ENCODE measurements at regions not wholly inside any gene's neighbourhood (a gene's known extent, or its start where the extent isn't known, plus 50 kb on each side); places are given as distances from the start of the nearest gene placed in this dataset.
A peak's percentile ranks its signal among the peaks of the same experiment; 100 is the strongest.
"Not testable (repeated sequence)": the region's sequence is repeated elsewhere in the genome, so short reads cannot be mapped to it uniquely, and the experiment has no call there.

DNA sequence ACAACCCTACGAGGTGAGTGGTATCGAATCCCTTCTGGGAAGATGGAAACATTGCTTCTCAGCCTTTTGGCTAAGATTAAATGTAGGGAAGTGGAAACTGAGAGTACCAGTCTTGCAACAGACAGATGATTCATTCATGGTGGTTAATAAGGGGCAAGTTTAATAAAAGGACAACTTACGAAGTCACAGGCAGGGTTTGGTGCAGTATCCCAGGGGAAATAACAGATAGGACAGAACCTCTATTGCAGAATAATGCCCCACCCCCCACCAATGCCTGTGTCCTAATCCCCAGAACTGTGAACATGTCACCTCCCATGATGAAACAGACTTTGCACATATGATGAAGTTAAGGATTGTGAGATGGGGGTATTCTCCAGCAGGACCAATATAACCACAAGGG, 212.5 kb downstream of the TBX5 start:
- no peak for DNase-seq (ENCODE audit: low read depth)

DNA sequence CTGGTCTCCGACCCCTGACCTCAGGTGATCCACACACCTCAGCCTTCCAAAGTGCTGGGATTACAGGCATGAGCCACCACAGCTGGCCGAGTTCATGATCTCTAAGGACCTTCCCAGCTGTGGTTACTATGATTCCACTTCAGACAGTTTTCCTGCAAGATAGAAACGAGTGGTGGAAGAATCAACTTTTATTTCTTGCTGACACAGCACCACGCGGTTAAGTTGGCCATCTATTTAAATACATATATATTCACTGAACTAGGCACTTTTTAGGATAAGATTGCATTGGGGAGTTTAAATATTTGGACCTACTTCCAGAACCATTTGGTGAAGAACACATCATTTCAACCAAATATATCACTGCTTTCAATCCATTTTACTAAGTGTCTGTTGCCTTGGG, 213.4 kb downstream of the TBX5 start:
- DNase-seq (ENCODE audit: low read depth) = no peak

DNA sequence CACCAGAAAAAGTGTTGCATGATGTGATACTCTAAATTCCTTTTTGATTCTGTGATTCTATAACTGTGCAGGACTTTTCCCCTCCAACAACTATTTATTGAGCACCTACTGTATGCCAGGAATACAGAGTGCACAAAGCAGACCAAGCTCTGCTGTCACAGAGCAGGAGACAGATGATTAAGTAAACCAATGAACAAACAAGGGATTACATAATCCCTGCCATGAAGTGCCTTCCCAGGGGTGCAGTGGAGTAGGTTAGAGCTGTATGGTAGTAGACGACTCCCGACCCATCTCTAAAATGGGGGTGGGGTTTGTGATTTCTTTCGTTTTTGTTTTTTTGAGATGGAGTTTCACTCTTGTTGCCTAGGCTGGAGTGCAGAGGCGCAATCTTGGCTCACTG, 213.9 kb downstream of the TBX5 start:
- DNase-seq (ENCODE audit: low read depth) = no peak

DNA sequence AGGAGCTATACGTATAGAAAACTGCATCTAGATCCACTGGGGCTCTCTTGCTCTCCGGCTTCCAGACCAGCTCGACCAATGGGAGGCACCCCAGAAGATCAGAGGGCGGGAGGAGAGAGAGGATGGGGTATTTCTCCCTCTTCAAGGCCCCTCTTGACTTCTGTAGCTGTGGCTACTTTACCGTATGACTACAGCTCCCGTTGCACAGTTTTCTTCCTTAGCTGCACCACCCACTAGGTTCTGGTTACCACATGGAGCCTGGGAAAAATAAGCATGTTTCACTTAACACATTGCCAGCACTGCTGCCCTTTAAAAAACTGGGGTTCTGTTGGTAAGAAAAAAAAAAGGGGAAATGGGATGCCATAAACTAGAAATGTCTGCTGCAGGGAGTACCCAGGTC, 214.4 kb downstream of the TBX5 start:
- DNase-seq (ENCODE audit: low read depth) = no peak

DNA sequence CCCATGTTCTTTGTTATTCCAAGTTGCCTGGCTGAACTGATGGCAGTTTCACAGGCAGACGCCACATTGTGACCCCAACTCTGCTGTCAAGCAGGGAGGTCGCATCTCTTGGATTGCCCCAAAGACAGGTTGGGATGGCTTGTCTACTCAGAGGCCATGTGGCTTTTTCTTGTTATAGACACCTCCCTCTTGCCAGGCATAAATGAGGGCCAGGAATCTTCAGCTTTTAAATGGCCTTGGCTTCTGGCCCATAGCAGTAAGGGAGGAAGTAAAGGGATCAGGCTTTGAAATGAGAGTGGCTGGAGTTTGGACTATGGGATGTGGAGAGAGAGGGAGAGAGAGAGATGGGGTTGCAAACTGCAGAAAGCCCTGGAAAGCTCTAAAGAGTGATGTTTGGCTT, 215.0 kb downstream of the TBX5 start:
- DNase-seq (ENCODE audit: low read depth) = no peak

DNA sequence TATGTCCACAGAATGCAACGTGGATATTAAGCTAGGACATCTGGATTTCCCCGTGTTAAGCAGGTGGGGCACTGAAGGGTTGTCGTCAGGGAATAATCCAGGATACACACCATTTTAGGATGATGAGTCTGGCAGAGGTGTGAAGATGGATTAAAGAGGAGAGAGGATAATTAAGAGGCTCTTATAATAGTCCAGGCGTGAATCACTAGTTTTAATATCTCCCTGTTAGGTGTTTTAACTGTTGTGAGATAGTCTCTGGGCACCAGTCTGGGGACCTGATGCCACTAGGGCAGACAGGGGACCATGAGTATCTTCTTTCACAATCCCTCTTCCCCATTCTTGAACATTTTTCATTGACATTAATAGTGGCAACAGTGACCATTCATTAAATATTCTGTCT, 216.7 kb downstream of the TBX5 start:
- no peak for DNase-seq (ENCODE audit: low read depth)

DNA sequence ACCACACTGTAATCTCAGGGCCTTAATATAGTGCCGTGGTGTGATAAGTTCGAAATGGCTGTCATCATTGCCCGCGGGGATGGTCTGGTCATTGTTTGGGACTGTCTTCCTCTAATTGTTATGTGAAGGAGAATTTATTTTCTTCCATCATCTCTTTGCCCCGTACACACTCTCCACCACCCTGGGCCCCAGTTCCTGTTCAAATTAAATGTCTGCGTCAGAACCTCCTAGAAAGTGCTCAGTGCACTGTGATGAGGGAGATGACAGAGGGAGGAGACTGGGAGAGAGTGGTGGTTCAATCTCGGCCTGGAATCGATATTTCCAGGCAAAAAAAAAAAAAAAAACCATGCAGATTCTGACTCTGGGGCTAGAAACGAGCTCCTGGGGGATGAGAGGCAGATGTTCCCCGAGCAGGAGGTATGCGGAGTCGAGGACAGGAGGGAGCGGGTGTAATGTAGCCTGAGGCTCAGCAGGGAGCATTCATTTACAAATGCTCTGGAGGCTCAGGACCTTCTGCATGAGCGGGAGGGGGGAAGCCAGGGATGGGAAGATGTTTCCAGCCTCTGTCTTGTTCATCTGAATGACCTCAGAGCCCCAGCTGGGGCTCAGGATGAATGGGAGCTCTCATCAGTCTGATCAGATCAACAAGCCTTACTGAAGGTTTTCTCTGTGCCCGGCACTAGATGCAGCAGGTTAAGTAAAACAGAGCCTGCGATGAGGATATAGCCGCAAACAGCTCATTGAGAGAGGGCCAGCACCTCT, 219.5 kb downstream of the TBX5 start:
- DNase-seq (ENCODE audit: low read depth) = no peak

- DNase-seq (ENCODE audit: low read depth) = no peak
These were observed 218.9 kb upstream of the RBM19 start for GRCh38 chr12:114185036-114185435.

GRCh38 chr12:114174326-114174725, 208.2 kb upstream of the RBM19 start:
- no peak for DNase-seq (ENCODE audit: low read depth)

DNA sequence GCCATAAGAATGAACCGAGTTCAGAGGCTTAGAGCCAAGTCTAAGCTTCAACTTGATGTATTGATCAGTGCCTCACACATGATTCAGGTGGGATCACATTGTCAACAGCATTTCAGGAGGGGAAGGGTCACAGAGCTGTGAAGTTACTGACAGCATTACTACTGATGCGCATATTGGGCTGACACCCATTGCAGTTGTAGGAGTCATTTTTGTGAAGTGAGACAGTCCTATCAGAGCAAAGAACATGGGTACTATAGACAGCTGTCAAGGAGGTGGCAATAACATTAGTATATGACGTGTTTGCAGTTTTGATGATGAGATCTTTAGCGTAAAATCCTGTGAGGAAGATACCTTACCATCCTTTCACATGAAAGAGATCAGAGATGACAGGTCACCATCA, 206.0 kb upstream of the RBM19 start:
- DNase-seq (ENCODE audit: low read depth) = no peak

- DNase-seq (ENCODE audit: low read depth) = no peak
These were observed 201.9 kb upstream of the RBM19 start for GRCh38 chr12:114168061-114168460.

DNA sequence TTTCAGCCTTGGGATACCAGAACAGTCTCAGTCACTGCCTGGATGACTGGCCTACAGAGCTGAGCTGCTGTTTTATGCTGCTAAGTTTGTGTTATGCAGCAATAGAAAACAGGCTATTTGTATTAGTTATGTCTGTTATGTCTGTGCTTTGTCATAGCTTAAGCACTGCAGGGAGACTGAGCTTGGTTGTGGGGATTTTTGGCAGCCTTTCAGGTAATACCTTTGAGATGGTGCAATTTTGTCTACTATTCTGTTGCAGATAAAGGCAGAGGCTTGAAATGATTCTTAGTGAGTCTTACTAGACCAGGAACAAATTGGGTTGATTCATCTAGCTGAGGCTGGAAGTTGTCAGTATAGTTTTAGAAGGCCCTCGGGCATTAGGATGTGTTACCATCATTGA, 201.3 kb upstream of the RBM19 start:
- DNase-seq (ENCODE audit: low read depth) = no peak

DNA sequence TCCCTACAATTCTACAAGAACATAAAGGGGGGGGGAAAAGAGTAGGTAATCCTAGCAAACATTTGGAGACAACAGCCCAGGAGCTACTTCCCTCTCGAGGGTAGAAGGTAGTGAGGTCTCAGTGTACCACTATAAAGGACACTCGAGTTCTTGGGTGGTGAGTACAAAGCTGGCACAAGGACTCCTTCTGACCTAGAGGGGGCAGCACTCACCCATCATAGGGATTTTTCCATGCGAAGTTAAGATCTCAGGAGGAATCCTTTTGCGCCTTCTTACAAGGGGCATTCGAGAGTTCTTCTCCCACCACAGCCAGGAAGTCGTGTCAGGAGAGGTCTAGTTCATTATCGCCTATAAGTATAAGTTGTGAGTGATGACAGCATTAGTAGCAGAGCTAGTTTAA, 200.2 kb upstream of the RBM19 start:
- DNase-seq (ENCODE audit: low read depth) = peak; percentile 16

DNA sequence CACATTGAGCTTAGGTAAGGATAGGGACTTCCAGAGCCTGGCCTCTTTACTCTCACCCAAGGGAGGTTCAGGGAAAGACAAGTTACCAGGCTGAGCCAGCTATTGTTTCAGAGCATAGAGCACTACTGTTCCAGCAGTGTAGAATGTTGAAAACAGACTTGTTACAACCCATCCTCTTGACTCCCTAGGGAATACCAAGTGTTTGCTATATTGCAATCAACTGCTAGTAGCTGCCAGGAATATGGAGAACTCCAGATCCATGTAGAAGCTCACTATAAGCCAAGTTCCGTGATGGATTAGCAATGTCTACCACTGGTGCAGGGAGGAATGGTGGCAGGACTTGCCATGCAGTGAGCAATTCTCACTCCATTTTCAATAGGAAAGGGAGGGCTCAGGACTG, 199.8 kb upstream of the RBM19 start:
- no peak for DNase-seq (ENCODE audit: low read depth)

DNA sequence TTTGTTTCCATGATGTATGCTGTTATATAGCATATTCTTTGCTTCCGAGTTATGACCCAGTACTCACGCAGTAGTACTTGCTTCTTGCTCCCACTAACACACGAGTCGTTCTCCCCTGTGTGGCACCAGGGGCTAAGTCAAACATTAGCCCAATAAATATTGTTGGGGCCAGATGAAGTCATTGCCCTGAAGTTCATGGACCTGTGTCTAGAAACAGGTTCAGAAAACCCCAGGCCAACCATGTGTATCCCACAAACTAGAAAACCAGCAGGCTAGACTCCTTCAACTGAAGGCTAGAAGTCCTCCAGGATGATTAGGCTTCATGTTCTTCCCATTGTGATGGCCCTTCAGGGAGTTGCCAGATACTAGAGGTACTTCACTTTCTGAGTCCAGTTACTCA, 198.2 kb upstream of the RBM19 start:
- DNase-seq (ENCODE audit: low read depth) = no peak

GRCh38 chr12:114163771-114164170, 197.6 kb upstream of the RBM19 start:
- DNase-seq (ENCODE audit: low read depth) = no peak

- DNase-seq (ENCODE audit: low read depth) = no peak
These were observed 194.3 kb upstream of the RBM19 start for GRCh38 chr12:114160445-114160844.

- DNase-seq (ENCODE audit: low read depth) = no peak
These were observed 186.8 kb upstream of the RBM19 start for GRCh38 chr12:114152890-114153289.

DNA sequence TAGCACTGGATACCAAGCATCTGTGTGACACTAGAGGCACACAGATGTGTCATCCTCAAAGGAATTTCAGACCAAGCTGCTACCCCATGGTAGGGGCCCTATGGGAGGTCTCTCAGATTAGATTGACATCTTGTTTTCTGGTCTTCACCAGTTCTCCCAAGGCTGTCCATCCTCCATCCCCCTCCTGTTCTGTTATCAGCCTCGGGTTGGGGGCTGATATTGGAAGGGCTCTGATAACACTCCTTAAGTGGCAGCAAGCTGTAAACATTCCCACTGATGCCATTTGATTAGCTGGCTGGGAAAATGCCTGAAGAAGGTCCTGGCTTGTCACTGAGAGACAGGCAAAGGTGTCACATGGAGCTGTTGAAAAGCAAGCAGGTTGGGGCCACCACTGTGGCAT, 185.9 kb upstream of the RBM19 start:
- DNase-seq (ENCODE audit: low read depth) = no peak

DNA sequence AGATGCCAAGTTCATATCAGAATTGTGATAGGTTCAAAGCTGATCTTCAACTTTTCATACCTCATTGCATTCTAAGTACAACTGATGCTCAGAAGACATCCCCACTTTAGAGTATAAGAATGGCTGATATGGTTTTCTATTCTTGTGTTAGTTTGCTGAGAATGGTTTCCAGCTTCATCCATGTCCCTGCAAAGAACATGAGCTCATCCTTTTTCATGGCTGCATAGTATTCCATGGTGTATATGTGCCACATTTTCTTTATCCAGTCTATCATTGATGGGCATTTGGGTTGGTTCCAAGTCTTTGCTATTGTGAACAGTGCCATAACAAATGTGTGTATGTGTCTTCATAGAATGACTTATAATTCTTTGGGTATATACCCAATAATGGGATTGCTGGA, 184.5 kb upstream of the RBM19 start:
- not testable (repeated sequence) for DNase-seq (ENCODE audit: low read depth)

DNA sequence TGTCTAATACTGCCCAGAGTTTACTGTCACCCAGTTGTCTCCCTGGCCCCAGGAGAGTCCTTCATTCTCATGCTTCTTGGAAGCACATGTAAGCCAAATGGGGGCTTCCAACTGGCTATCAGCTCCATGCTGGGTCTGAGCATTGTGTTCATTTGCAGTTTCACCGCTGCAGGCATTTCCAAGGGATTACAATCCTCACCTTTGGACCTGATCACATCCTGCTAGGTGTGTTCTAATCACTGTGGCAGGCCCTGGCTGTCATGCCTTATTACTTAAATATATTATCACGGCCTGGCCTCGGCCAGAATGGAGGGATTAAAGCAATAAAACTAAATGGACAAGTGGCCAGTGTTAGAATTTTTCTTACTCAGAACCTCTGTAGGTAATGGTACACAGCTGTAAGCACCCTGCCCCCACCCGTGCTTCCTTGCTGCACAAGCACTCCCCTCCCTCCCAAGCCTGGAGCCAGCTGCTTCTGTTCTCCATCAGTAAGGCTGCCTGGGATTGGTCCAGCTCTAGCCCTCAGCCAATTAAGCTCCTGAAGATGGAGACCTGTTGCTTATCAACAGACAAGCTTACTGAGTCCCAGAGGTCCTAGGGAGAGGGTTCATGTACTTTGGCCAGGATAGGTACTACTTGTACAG, 175.9 kb upstream of the RBM19 start:
- no peak for DNase-seq (ENCODE audit: low read depth)

DNA sequence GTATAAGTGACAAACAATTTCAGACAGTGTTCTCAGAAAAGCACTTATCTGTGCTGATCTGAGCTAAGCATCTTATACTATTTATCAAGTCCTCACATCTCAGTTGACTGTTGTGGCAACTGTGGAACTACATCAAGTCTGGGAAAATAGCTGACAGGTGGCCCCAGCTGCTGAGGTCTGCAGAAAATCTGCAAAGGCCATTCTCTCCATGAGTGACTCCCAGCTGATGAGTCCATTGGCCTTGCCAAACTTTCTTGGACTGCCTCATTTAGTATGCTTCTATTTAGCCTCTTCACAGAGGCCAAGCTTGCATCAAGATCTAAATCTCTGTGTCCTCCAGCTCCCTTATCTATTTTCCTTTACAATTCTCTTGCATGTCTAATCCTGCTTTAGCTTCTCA, 174.5 kb upstream of the RBM19 start:
- peak; percentile 43 for DNase-seq (ENCODE audit: low read depth)

GRCh38 chr12:114136631-114137030, 170.5 kb upstream of the RBM19 start:
- peak; percentile 79 for DNase-seq (ENCODE audit: low read depth)

DNA sequence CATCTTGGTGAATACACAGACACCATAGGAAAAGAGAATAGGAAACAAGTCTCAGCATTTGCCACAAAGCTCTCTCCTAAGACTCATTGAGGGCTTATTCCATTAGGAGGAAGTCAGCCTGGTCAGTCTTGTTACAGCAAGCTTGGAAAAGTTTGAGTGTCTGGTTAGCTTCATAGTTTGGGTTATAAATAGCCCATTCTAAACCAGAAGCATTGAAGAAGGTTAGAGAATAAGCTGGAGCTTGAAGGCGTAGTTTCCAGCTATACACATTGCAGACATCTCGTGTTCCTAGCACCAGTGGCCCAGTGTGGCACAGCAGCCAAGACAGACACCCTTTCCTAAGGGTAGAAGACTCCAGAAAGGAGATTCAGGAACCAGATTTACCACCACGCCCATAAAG, 168.8 kb upstream of the RBM19 start:
- DNase-seq (ENCODE audit: low read depth) = no peak
